CD14-positive monocyte (primary cell): ENCODE measurements at regions not wholly inside any gene's neighbourhood (a gene's known extent, or its start where the extent isn't known, plus 50 kb on each side); places are given as distances from the start of the nearest gene placed in this dataset.

Source experiments
- DNase-seq, 3 donors: peaks; one replicate each; pipeline ENCODE4 v3.0.0-alpha.2; 2011 to 2022
- H2AFZ ChIP-seq: 2 replicates; pipeline ENCODE4 v1.6.0; 2012; ENCODE audit warnings: mild to moderate bottlenecking, low read depth, low read length, inconsistent platforms; ENCODE audit not compliant: insufficient read depth, poor library complexity, severe bottlenecking
- H3K27ac ChIP-seq, 2 donors: 1 replicate in 1 of 2; 2 replicates in 1 of 2; pipeline ENCODE4 v1.5.1; 2012 to 2013; ENCODE audit warnings: low read length in 2 of 2, control low read depth in 1 of 2, inconsistent platforms in 1 of 2, low read depth in 1 of 2, mild to moderate bottlenecking in 1 of 2
- H3K27me3 ChIP-seq, 2 donors: one replicate each; pipeline versions ENCODE4 v1.6.0 to v1.6.1; 2011 to 2013; ENCODE audit warnings: low read length in 2 of 2; ENCODE audit not compliant: control insufficient read depth in 2 of 2, insufficient read depth in 2 of 2
- H3K36me3 ChIP-seq, 2 donors: replicated peaks in 1 of 2; 1 replicate in 1 of 2; 2 replicates in 1 of 2; pipeline versions ENCODE4 v1.5.1 to v1.6.1; 2012 to 2013; ENCODE audit warnings: low read length in 2 of 2, control low read depth in 1 of 2, inconsistent platforms in 1 of 2, mild to moderate bottlenecking in 1 of 2; ENCODE audit not compliant: insufficient read depth in 2 of 2, control insufficient read depth in 1 of 2
- H3K4me1 ChIP-seq, 2 donors: 1 replicate in 1 of 2; 2 replicates in 1 of 2; pipeline versions ENCODE4 v1.5.1 to v1.6.1; 2012 to 2013; ENCODE audit warnings: low read length in 2 of 2, control low read depth in 1 of 2, inconsistent platforms in 1 of 2, mild to moderate bottlenecking in 1 of 2, moderate library complexity in 1 of 2; ENCODE audit not compliant: insufficient read depth in 2 of 2, control insufficient read depth in 1 of 2
- H3K4me2 ChIP-seq: replicated peaks from 2 replicates; pipeline ENCODE3; 2012; ENCODE audit warnings: low read length, moderate library complexity, mild to moderate bottlenecking; ENCODE audit not compliant: poor library complexity, severe bottlenecking; ENCODE audit errors: extremely low read depth
- H3K4me3 ChIP-seq, 3 experiments: fragments of 200-600 bp in 1 of 3; sonication (generic) in 1 of 3; replicated peaks in 1 of 3; 1 replicate in 2 of 3; 2 replicates in 1 of 3; pipeline ENCODE4 v1.5.1; 2011 to 2013; ENCODE audit warnings: low read length in 3 of 3, mild to moderate bottlenecking in 3 of 3, control low read depth in 2 of 3, low read depth in 2 of 3, inconsistent platforms in 1 of 3, moderate library complexity in 1 of 3
- H3K79me2 ChIP-seq: 2 replicates; pipeline ENCODE4 v1.6.0; 2012; ENCODE audit warnings: mild to moderate bottlenecking, control low read depth, inconsistent platforms, low read length, moderate library complexity; ENCODE audit not compliant: insufficient read depth
- H3K9ac ChIP-seq: 2 replicates; pipeline ENCODE4 v1.6.0; 2017; ENCODE audit warnings: low read length, mild to moderate bottlenecking; ENCODE audit not compliant: insufficient read depth, poor library complexity, severe bottlenecking
- H3K9me3 ChIP-seq, 2 donors: replicated peaks in 1 of 2; 1 replicate in 1 of 2; 2 replicates in 1 of 2; pipeline versions ENCODE4 v1.5.1 to v1.6.1; 2012 to 2013; ENCODE audit warnings: low read length in 2 of 2, control low read depth in 1 of 2; ENCODE audit not compliant: control insufficient read depth in 1 of 2, insufficient read depth in 1 of 2
- H4K20me1 ChIP-seq: 2 replicates; pipeline ENCODE4 v1.6.0; 2012; ENCODE audit warnings: mild to moderate bottlenecking, low read length, control low read depth, moderate library complexity; ENCODE audit not compliant: insufficient read depth
- H3K27ac Mint-ChIP-seq, 7 donors: one replicate each; pipeline ENCODE4 v1.8.0; 2020; ENCODE audit warnings: mild to moderate bottlenecking in 7 of 7, mixed read lengths in 7 of 7, moderate library complexity in 6 of 7, inconsistent platforms in 2 of 7
- H3K27me3 Mint-ChIP-seq, 3 donors: one replicate each; pipeline ENCODE4 v1.8.0; 2021 to 2022; ENCODE audit warnings: low read depth in 3 of 3, mild to moderate bottlenecking in 3 of 3, mixed read lengths in 3 of 3, moderate library complexity in 3 of 3, inconsistent platforms in 1 of 3
- H3K36me3 Mint-ChIP-seq, 2 donors: one replicate each; pipeline ENCODE4 v1.8.0; 2020; ENCODE audit warnings: mixed read lengths in 2 of 2, inconsistent platforms in 1 of 2, mild to moderate bottlenecking in 1 of 2
- H3K4me1 Mint-ChIP-seq: one replicate; pipeline ENCODE4 v1.8.0; 2020; ENCODE audit warnings: mild to moderate bottlenecking, mixed read lengths
- H3K4me3 Mint-ChIP-seq, 2 donors: one replicate each; pipeline ENCODE4 v1.8.0; 2020; ENCODE audit warnings: mild to moderate bottlenecking in 2 of 2, mixed read lengths in 2 of 2, moderate library complexity in 1 of 2
- H3K9me3 Mint-ChIP-seq, 7 donors: one replicate each; pipeline ENCODE4 v1.8.0; 2020 to 2022; ENCODE audit warnings: mixed read lengths in 7 of 7, mild to moderate bottlenecking in 6 of 7, moderate library complexity in 6 of 7, inconsistent platforms in 2 of 7
- CTCF ChIP-seq: fragments of 200-600 bp; IDR thresholded peaks from one replicate; pipeline ENCODE4 v1.8.0; 2022; ENCODE audit warnings: antibody characterized with exemption, mild to moderate bottlenecking
- WGBS: methylation state at CpG from one replicate; pipeline ENCODE4 v1.1.5; 2013; ENCODE audit warnings: missing lambda C conversion rate; ENCODE audit not compliant: insufficient coverage; 5-methylcytosine and 5-hydroxymethylcytosine counted together
- intact Hi-C, 2 donors: fragments of 100-400 bp; cut with micrococcal nuclease; formaldehyde crosslinking; loops; one replicate each; pipeline versions ENCODE4 v1.15.0 to v1.15.1; 2023

- Mint-ChIP-seq H3K36me3 (no peaks in the 10 kb centered on the region), H3K9me3 (peaks cover 0 to 2% (median 0%) of the 10 kb centered on the region in 7 donors), H3K4me1 (peaks cover 9% of the 10 kb centered on the region), H3K27me3 (peaks cover 0 to 3% (median 3%) of the 10 kb centered on the region in 3 donors), H3K27ac (no peak overlapping the region), H3K4me3 (no peak overlapping the region)
- intact Hi-C loops = no loop called here
- no peak overlapping the region for H2AFZ ChIP-seq
- TF ChIP-seq CTCF = no peak
- WGBS = 100% methylated on average over 2 of the region's 6 CpGs
- H3K4me3 ChIP-seq = no peak overlapping the region
- DNase-seq = no peak
- H4K20me1 ChIP-seq = no peaks in the 10 kb centered on the region
- H3K27me3 ChIP-seq = no peaks in the 10 kb centered on the region
- H3K36me3 ChIP-seq = no peaks in the 10 kb centered on the region
- H3K4me2 ChIP-seq = no peak overlapping the region
- no peak overlapping the region for H3K9ac ChIP-seq
- no peak overlapping the region for H3K27ac ChIP-seq
- H3K9me3 ChIP-seq = no peaks in the 10 kb centered on the region
- H3K79me2 ChIP-seq = no peaks in the 10 kb centered on the region
- peaks cover 0 to 10% of the 10 kb centered on the region in 2 donors for H3K4me1 ChIP-seq
These were observed 98.4 kb upstream of the GNAQ start for GRCh38 chr9:78130004-78130403.

GRCh38 chr9:78127279-78128225 lies 95.9 kb upstream of the GNAQ start:
- no peak for TF ChIP-seq CTCF
- no peaks in the 10 kb centered on the region for H3K36me3 ChIP-seq
- H3K9me3 ChIP-seq = no peaks in the 10 kb centered on the region
- whole genome bisulfite sequencing = no CpG with 5 or more reads among the region's 5 CpGs
- H3K27ac ChIP-seq = no peak overlapping the region
- no peaks in the 10 kb centered on the region for H3K36me3 Mint-ChIP-seq
- H3K4me1 ChIP-seq = peaks cover 0 to 5% of the 10 kb centered on the region in 2 donors
- H2AFZ ChIP-seq = no peak overlapping the region
- no peaks in the 10 kb centered on the region for H4K20me1 ChIP-seq
- peaks cover 0 to 8% (median 4%) of the 10 kb centered on the region in 7 donors for H3K9me3 Mint-ChIP-seq
- no peak overlapping the region for H3K9ac ChIP-seq
- intact Hi-C loops = no loop called here
- H3K4me2 ChIP-seq = no peak overlapping the region
- H3K27ac Mint-ChIP-seq = no peak overlapping the region
- peaks cover 0 to 3% (median 3%) of the 10 kb centered on the region in 3 donors for H3K27me3 Mint-ChIP-seq
- no peaks in the 10 kb centered on the region for H3K27me3 ChIP-seq
- H3K4me3 ChIP-seq = no peak overlapping the region
- no peak overlapping the region for H3K4me3 Mint-ChIP-seq
- H3K4me1 Mint-ChIP-seq = peaks cover 6% of the 10 kb centered on the region
- no peaks in the 10 kb centered on the region for H3K79me2 ChIP-seq
- no peak for DNase-seq
